Transverse colon (tissue), 4 donors: ENCODE measurements at regions not wholly inside any gene's neighbourhood (a gene's known extent, or its start where the extent isn't known, plus 50 kb on each side); places are given as distances from the start of the nearest gene placed in this dataset.
"Not testable (repeated sequence)": the region's sequence is repeated elsewhere in the genome, so short reads cannot be mapped to it uniquely, and the experiment has no call there.

Source experiments
- DNase-seq: peaks from one replicate; pipeline ENCODE4 v3.0.0-alpha.2; 2019
- H3K27ac ChIP-seq, 4 donors: fragments of 200-600 bp; sonication (generic); 2 replicates each; pipeline ENCODE4 v1.5.1; 2016 to 2018; ENCODE audit warnings: inconsistent platforms in 4 of 4
- H3K27me3 ChIP-seq: fragments of 200-600 bp; sonication (generic); 2 replicates; pipeline ENCODE4 v1.5.1; 2017; ENCODE audit warnings: inconsistent platforms
- H3K36me3 ChIP-seq, 4 donors: fragments of 200-600 bp; sonication (generic); 2 replicates each; pipeline ENCODE4 v1.5.1; 2017 to 2019; ENCODE audit warnings: inconsistent platforms in 4 of 4
- H3K4me1 ChIP-seq, 4 donors: fragments of 200-600 bp; sonication (generic); 2 replicates each; pipeline ENCODE4 v1.5.1; 2017 to 2020; ENCODE audit warnings: inconsistent platforms in 4 of 4
- H3K4me3 ChIP-seq, 4 donors: fragments of 200-600 bp; sonication (generic); 1 replicate in 1 of 4; 2 replicates in 3 of 4; pipeline versions ENCODE4 v1.5.1 to v1.6.1; 2017 to 2019; ENCODE audit warnings: inconsistent platforms in 4 of 4
- H3K9me3 ChIP-seq, 2 donors: fragments of 200-600 bp; sonication (generic); 2 replicates each; pipeline ENCODE4 v1.5.1; 2017 to 2019; ENCODE audit warnings: inconsistent platforms in 2 of 2
- CTCF ChIP-seq, 5 experiments: fragments of 200-600 bp in 3 of 5; fragments of 450-650 bp in 2 of 5; sonication (generic) in 3 of 5; IDR thresholded peaks; 1 replicate in 2 of 5; 2 replicates in 3 of 5; pipeline ENCODE4 v1.5.1; 2016 to 2017; ENCODE audit warnings: antibody characterized with exemption in 5 of 5, inconsistent platforms in 3 of 5, mild to moderate bottlenecking in 2 of 5, moderate library complexity in 1 of 5
- EP300 ChIP-seq: sonication (generic); formaldehyde crosslinking; IDR thresholded peaks from one replicate; pipeline ENCODE4 v1.6.1; 2017; ENCODE audit warnings: antibody characterized with exemption, low read depth
- POLR2A ChIP-seq: fragments of 450-650 bp; IDR thresholded peaks from one replicate; pipeline ENCODE4 v1.6.1; 2016; ENCODE audit warnings: antibody characterized with exemption, mild to moderate bottlenecking, moderate library complexity
- POLR2AphosphoS5 ChIP-seq, 3 donors: sonication (generic); formaldehyde crosslinking; IDR thresholded peaks; one replicate each; pipeline ENCODE4 v1.6.1; 2016; ENCODE audit warnings: antibody characterized with exemption in 3 of 3
- WGBS, 2 donors: methylation state at CpG; one replicate each; pipeline ENCODE4 v1.1.5; 2018; ENCODE audit warnings: low coverage in 1 of 2; 5-methylcytosine and 5-hydroxymethylcytosine counted together
- in situ Hi-C, 4 donors: fragments of 200-750 bp; cut with MboI; loops; one replicate each; pipeline versions ENCODE4 v1.15.0 to v1.15.1; 2017; ENCODE audit warnings: low sequenced_read_pairs in 3 of 4, low pct_ligation_motif_present in 1 of 4, low pct_unique_long_range_greater_than_20kb in 1 of 4
- intact Hi-C: fragments of 100-400 bp; cut with DNase I; formaldehyde crosslinking; loops from one replicate; pipeline ENCODE4 v1.15.1; 2023; ENCODE audit warnings: low total_unique reads

- no peaks in the 10 kb centered on the region for H3K4me1 ChIP-seq
- no peak overlapping the region for H3K4me3 ChIP-seq
- TF ChIP-seq EP300: no peak
- TF ChIP-seq POLR2AphosphoS5 (IDR thresholded peaks at IDR 0.05): no peak
- no peak for TF ChIP-seq POLR2A
- TF ChIP-seq CTCF (IDR thresholded peaks at IDR 0.05): no peak
- DNase-seq: no peak
- intact Hi-C loops (no loop called here), in situ Hi-C loops (no loop called here)
- H3K9me3 ChIP-seq: no peaks in the 10 kb centered on the region
- H3K27ac ChIP-seq: no peak overlapping the region
- H3K27me3 ChIP-seq: no peaks in the 10 kb centered on the region
- H3K36me3 ChIP-seq: no peaks in the 10 kb centered on the region
- WGBS, 2 donors: 51 to 56% methylated on average over 2 of the region's 2 CpGs
These were observed 929.3 kb upstream of the MAN1A1 start for GRCh38 chr6:120278689-120279396.

DNA sequence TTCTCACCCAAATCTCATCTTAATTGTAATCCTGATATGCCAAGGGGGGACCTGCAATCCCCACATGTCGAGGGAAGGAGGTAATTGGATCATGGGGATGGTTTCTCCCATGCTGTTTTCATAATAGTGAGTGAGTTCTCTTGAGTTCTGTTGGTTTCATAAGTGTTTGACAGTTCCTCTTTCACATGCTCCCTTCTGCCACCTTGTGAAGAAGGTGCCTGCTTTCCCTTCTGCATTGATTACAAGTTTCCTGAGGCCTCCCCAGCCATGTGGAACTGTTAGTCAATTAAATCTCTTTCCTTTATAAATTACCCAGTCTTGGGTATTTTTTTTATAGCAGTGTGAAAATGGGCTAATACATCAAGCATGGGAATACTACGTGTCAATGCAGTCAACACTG lies 925.0 kb upstream of the MAN1A1 start:
- WGBS, 2 donors: 50 to 56% methylated on average over 2 of the region's 2 CpGs
- Histone ChIP-seq H3K4me3 (no peak overlapping the region), H3K27ac (no peak overlapping the region), H3K9me3 (no peaks in the 10 kb centered on the region), H3K36me3 (no peaks in the 10 kb centered on the region), H3K4me1 (no peaks in the 10 kb centered on the region), H3K27me3 (no peaks in the 10 kb centered on the region)
- in situ Hi-C loops: no loop called here
- TF ChIP-seq CTCF (IDR thresholded peaks at IDR 0.05) (no peak), POLR2A (no peak), EP300 (no peak), POLR2AphosphoS5 (IDR thresholded peaks at IDR 0.05) (no peak)
- intact Hi-C loops: no loop called here
- DNase-seq: no peak

DNA sequence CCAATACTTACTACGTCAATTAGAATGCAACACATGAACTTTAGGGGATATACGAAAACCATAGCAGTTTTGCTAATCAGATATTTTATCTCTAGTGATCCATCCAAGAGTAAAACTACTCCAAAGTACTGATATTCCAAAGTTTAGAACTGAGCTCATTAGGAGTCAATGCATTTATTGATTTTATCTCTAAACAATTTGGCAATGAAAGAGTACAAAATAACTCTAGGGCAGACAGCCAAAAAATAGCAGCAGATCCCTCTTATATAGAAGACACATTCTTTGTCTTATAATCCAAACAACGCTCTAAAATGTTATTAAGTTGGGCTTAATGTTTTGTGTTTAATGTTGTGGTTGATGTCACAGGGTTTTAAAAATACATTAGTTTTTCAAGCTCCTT lies 923.9 kb upstream of the MAN1A1 start:
- no peaks in the 10 kb centered on the region for H3K9me3 ChIP-seq
- no peaks in the 10 kb centered on the region for H3K36me3 ChIP-seq
- H3K27ac ChIP-seq: no peak overlapping the region
- H3K27me3 ChIP-seq: no peaks in the 10 kb centered on the region
- DNase-seq: no peak
- in situ Hi-C loops: no loop called here
- intact Hi-C loops: no loop called here
- H3K4me1 ChIP-seq: no peaks in the 10 kb centered on the region
- WGBS, 2 donors: 80 to 86% methylated on average over 3 of the region's 3 CpGs
- H3K4me3 ChIP-seq: no peak overlapping the region
- TF ChIP-seq CTCF (IDR thresholded peaks at IDR 0.05) (no peak), POLR2A (no peak), POLR2AphosphoS5 (IDR thresholded peaks at IDR 0.05) (no peak), EP300 (no peak)

DNA sequence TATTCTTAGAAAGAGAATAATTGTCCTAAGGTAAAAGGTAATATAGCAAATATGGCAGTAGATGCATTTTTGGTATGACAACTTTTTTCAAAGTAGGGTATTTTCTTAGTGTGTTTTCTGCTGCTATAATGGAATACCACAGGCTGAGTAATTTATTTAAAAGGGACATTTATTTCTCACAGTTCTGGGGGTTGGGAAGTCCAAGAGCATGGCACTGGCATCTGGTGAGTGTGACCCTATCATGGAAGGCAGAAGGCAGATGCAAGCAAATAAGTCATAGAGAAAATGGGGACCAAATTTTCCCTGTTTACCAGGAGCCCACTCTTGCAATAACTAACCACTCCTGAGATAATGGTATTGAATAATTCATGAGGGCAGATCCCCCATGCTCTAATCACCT lies 922.5 kb upstream of the MAN1A1 start:
- in situ Hi-C loops (no loop called here), intact Hi-C loops (no loop called here)
- DNase-seq: no peak
- Histone ChIP-seq H3K27me3 (no peaks in the 10 kb centered on the region), H3K36me3 (no peaks in the 10 kb centered on the region), H3K9me3 (no peaks in the 10 kb centered on the region), H3K27ac (no peak overlapping the region), H3K4me1 (no peaks in the 10 kb centered on the region), H3K4me3 (no peak overlapping the region)
- no peak for TF ChIP-seq EP300
- TF ChIP-seq CTCF (IDR thresholded peaks at IDR 0.05): no peak
- TF ChIP-seq POLR2AphosphoS5 (IDR thresholded peaks at IDR 0.05): no peak
- no peak for TF ChIP-seq POLR2A

GRCh38 chr6:120268256-120268655 lies 918.7 kb upstream of the MAN1A1 start:
- H3K9me3 ChIP-seq, H3K27me3 ChIP-seq, H3K27ac ChIP-seq, in situ Hi-C loops, DNase-seq, intact Hi-C loops, H3K36me3 ChIP-seq, H3K4me3 ChIP-seq, H3K4me1 ChIP-seq: not testable (repeated sequence)
- 75% methylated on average over 9 of the region's 9 CpGs; no CpG with 5 or more reads in 1 of the 2 donors for WGBS, 2 donors
